Liver (tissue), 3 donors: ENCODE measurements at regions not wholly inside any gene's neighbourhood (a gene's known extent, or its start where the extent isn't known, plus 50 kb on each side); places are given as distances from the start of the nearest gene placed in this dataset.
"Not testable (repeated sequence)": the region's sequence is repeated elsewhere in the genome, so short reads cannot be mapped to it uniquely, and the experiment has no call there.

Source experiments
- CTCF ChIP-seq: fragments of 150-350 bp; IDR thresholded peaks from 2 replicates; pipeline ENCODE4 v1.5.1; 2017; ENCODE audit warnings: improper control_type of control experiment, low read depth, low read length; ENCODE audit not compliant: missing input control
- JUND ChIP-seq, 2 donors: IDR thresholded peaks; 2 replicates each; pipeline ENCODE4 v1.6.1; 2016; ENCODE audit warnings: antibody characterized with exemption in 2 of 2
- donor health status: healthy.
- donor health status: healthy.

- TF ChIP-seq JUND (IDR thresholded peaks at IDR 0.05); CTCF: not testable (repeated sequence)
Measured at GRCh38 chr6:148022279-148022678, 320.4 kb upstream of the SASH1 start.
